GM23338 (cell line): ENCODE measurements at regions not wholly inside any gene's neighbourhood (a gene's known extent, or its start where the extent isn't known, plus 50 kb on each side); places are given as distances from the start of the nearest gene placed in this dataset.

Experiments
- CREB1 ChIP-seq: fragments of 250-450 bp; sonication (Bioruptor Pico); IDR thresholded peaks from 2 replicates; pipeline ENCODE4 v1.5.0; 2020; ENCODE audit warnings: low read depth, mild to moderate bottlenecking, moderate library complexity
- EZH2 ChIP-seq: fragments of 200-600 bp; sonication (generic); IDR thresholded peaks from one replicate; pipeline ENCODE4 v1.8.0; 2017; ENCODE audit warnings: antibody characterized with exemption, mild to moderate bottlenecking, low read depth; ENCODE audit not compliant: unreplicated experiment
- EZH2phosphoT487 ChIP-seq: fragments of 200-600 bp; sonication (generic); IDR thresholded peaks from one replicate; pipeline ENCODE4 v1.8.1; 2018; ENCODE audit warnings: antibody characterized with exemption; ENCODE audit not compliant: unreplicated experiment
- JUNB ChIP-seq: IDR thresholded peaks from one replicate; pipeline ENCODE4 v1.6.1; 2016; ENCODE audit warnings: antibody characterized with exemption; ENCODE audit not compliant: unreplicated experiment
- POLR2AphosphoS5 ChIP-seq: IDR thresholded peaks from 2 replicates; pipeline ENCODE4 v1.6.1; 2016; ENCODE audit warnings: antibody characterized with exemption, low read depth
- STAT1 ChIP-seq: IDR thresholded peaks from one replicate; pipeline ENCODE4 v1.6.1; 2016; ENCODE audit warnings: antibody characterized with exemption; ENCODE audit not compliant: unreplicated experiment
- TF ChIP-seq, protein P1 (sequence below), 2 experiments: fragments of 200-600 bp in 1 of 2; sonication (generic) in 1 of 2; conservative IDR thresholded peaks; 2 replicates each; pipeline versions ENCODE4 v1.5.1 to v1.6.1; 2016 to 2017; ENCODE audit warnings: antibody characterized with exemption in 2 of 2, low read depth in 2 of 2, mild to moderate bottlenecking in 2 of 2, moderate library complexity in 1 of 2
- TF ChIP-seq, protein P2 (sequence below): IDR thresholded peaks from one replicate; pipeline ENCODE4 v1.6.1; 2018; ENCODE audit warnings: antibody characterized with exemption; ENCODE audit not compliant: unreplicated experiment

DNA sequence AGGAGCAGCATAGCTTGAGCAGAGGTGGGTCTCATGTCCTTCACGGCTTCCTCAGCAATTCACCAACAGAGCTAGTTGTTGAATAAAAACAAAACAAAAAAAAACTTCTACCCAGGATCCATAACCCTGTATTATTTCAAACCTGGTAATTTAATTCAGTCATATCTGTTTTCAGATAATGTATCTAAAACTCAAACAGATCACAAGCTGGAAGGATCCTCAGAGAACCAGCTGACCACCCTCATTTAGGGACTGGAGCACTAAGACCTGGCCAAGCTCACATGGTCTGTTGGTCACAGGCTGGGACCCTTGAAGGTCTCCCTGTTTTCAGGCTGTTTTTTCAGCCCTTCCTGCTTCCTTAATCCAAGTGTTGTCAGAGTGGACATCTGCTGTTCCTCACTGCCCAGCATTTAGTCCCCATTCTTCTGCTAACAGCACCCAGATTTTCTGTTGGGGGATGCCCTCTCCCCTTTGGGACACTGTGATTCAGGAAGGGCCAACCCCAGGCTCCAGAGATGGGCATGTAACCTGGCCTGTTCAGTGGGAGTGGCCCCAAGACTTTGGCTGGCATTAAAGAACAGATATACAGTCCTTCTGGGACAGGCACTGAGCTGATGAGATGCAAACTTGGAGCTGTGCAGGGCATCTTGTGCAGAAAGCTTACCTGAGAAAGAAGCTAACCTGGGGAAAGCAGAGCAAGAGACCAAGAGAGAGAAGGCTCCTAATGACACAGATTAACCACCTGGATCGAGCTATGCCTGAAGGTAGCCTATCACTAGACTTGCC lies 78.8 kb upstream of the SPATA12 start:
- TF ChIP-seq, protein P1, sequence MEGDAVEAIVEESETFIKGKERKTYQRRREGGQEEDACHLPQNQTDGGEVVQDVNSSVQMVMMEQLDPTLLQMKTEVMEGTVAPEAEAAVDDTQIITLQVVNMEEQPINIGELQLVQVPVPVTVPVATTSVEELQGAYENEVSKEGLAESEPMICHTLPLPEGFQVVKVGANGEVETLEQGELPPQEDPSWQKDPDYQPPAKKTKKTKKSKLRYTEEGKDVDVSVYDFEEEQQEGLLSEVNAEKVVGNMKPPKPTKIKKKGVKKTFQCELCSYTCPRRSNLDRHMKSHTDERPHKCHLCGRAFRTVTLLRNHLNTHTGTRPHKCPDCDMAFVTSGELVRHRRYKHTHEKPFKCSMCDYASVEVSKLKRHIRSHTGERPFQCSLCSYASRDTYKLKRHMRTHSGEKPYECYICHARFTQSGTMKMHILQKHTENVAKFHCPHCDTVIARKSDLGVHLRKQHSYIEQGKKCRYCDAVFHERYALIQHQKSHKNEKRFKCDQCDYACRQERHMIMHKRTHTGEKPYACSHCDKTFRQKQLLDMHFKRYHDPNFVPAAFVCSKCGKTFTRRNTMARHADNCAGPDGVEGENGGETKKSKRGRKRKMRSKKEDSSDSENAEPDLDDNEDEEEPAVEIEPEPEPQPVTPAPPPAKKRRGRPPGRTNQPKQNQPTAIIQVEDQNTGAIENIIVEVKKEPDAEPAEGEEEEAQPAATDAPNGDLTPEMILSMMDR (conservative IDR thresholded peaks at IDR 0.05; ENCODE audit: low read depth in 2 of 2), result no peak
- TF ChIP-seq JUNB (no peak), POLR2AphosphoS5 (no peak), EZH2 (no peak), EZH2phosphoT487 (no peak), CREB1 (no peak), STAT1 (no peak)
- TF ChIP-seq, protein P2, sequence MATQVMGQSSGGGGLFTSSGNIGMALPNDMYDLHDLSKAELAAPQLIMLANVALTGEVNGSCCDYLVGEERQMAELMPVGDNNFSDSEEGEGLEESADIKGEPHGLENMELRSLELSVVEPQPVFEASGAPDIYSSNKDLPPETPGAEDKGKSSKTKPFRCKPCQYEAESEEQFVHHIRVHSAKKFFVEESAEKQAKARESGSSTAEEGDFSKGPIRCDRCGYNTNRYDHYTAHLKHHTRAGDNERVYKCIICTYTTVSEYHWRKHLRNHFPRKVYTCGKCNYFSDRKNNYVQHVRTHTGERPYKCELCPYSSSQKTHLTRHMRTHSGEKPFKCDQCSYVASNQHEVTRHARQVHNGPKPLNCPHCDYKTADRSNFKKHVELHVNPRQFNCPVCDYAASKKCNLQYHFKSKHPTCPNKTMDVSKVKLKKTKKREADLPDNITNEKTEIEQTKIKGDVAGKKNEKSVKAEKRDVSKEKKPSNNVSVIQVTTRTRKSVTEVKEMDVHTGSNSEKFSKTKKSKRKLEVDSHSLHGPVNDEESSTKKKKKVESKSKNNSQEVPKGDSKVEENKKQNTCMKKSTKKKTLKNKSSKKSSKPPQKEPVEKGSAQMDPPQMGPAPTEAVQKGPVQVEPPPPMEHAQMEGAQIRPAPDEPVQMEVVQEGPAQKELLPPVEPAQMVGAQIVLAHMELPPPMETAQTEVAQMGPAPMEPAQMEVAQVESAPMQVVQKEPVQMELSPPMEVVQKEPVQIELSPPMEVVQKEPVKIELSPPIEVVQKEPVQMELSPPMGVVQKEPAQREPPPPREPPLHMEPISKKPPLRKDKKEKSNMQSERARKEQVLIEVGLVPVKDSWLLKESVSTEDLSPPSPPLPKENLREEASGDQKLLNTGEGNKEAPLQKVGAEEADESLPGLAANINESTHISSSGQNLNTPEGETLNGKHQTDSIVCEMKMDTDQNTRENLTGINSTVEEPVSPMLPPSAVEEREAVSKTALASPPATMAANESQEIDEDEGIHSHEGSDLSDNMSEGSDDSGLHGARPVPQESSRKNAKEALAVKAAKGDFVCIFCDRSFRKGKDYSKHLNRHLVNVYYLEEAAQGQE, result no peak
